Mucosa of rectum (tissue), 2 donors: ENCODE measurements at regions not wholly inside any gene's neighbourhood (a gene's known extent, or its start where the extent isn't known, plus 50 kb on each side); places are given as distances from the start of the nearest gene placed in this dataset.

Experiments
- H3K27ac ChIP-seq, 2 donors: one replicate each; pipeline ENCODE4 v1.7.0; 2013; ENCODE audit warnings: inconsistent platforms in 2 of 2, low read depth in 2 of 2, low read length in 2 of 2
- H3K27me3 ChIP-seq, 2 donors: one replicate each; pipeline ENCODE4 v1.7.0; 2013; ENCODE audit warnings: low read length in 2 of 2; ENCODE audit not compliant: control insufficient read depth in 2 of 2, insufficient read depth in 2 of 2
- H3K36me3 ChIP-seq, 2 donors: one replicate each; pipeline ENCODE4 v1.7.0; 2013; ENCODE audit warnings: low read length in 2 of 2; ENCODE audit not compliant: control insufficient read depth in 2 of 2, insufficient read depth in 2 of 2
- H3K4me1 ChIP-seq, 2 donors: one replicate each; pipeline ENCODE4 v1.7.0; 2013; ENCODE audit warnings: low read length in 2 of 2, mild to moderate bottlenecking in 1 of 2; ENCODE audit not compliant: control insufficient read depth in 2 of 2, insufficient read depth in 2 of 2
- H3K4me3 ChIP-seq, 2 donors: one replicate each; pipeline ENCODE4 v1.7.0; 2013; ENCODE audit warnings: low read length in 2 of 2
- H3K9ac ChIP-seq, 2 donors: one replicate each; pipeline ENCODE4 v1.7.0; 2013; ENCODE audit warnings: low read length in 2 of 2, low read depth in 1 of 2, mild to moderate bottlenecking in 1 of 2
- H3K9me3 ChIP-seq, 2 donors: one replicate each; pipeline ENCODE4 v1.7.0; 2013; ENCODE audit warnings: low read length in 2 of 2; ENCODE audit not compliant: control insufficient read depth in 2 of 2
- donor health status: healthy.
- donor health status: Normal muscosa, but diverticular disease.

DNA sequence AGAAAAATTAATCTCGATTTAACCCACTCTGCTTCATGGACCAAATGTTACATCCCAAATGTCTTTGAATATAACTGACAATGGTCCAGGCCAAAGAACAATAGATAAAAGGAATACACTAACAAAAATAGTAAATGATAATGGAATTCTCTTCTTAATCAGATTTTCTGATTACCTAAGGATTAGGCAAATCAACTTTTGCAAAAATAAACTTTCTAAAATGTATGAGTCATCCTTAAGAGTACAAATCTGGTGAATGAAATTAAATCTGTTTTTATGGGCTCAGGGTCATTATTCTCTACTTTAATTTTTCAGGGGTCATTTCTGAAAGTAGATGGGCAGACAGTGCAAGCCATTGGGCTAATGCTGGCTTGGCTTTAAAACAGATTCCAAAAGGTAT lies 102.1 kb upstream of the FAM13C start:
- Histone ChIP-seq H3K4me1 (no peaks in the 10 kb centered on the region), H3K27me3 (no peaks in the 10 kb centered on the region), H3K9ac (no peak overlapping the region), H3K36me3 (no peaks in the 10 kb centered on the region), H3K9me3 (no peaks in the 10 kb centered on the region), H3K27ac (no peak overlapping the region), H3K4me3 (no peak overlapping the region)

- no peaks in the 10 kb centered on the region for H3K4me1 ChIP-seq
- no peak overlapping the region for H3K9ac ChIP-seq
- no peaks in the 10 kb centered on the region for H3K27me3 ChIP-seq
- H3K36me3 ChIP-seq, result no peaks in the 10 kb centered on the region
- no peak overlapping the region for H3K4me3 ChIP-seq
- no peak overlapping the region for H3K27ac ChIP-seq
- no peaks in the 10 kb centered on the region for H3K9me3 ChIP-seq
Observed at GRCh38 chr10:59463909-59464308, 101.6 kb upstream of the FAM13C start.

GRCh38 chr10:59460601-59461000 lies 98.3 kb upstream of the FAM13C start:
- no peak overlapping the region for H3K9ac ChIP-seq
- no peaks in the 10 kb centered on the region for H3K36me3 ChIP-seq
- H3K27me3 ChIP-seq, result no peaks in the 10 kb centered on the region
- no peaks in the 10 kb centered on the region for H3K4me1 ChIP-seq
- no peaks in the 10 kb centered on the region for H3K9me3 ChIP-seq
- H3K27ac ChIP-seq, result no peak overlapping the region
- no peak overlapping the region for H3K4me3 ChIP-seq

DNA sequence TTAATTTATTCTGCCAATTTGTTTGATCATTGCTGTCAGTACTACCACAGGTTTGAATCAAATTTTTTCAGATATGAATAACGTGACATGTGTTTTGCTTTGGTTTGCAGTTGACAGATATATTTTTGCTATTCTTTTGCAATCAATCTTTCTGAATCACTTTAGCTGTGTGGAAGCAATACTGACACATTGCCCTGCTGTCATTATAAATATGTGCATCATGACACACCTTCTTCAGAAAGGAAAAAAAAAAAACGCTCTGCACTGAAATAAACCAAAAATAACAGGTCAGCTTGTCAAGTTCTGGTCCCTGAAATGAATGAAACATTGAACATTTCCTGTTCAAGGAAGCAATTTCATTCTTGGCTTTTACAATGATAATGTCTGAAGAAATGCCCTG lies 93.8 kb upstream of the FAM13C start:
- H3K4me3 ChIP-seq, result no peak overlapping the region
- no peaks in the 10 kb centered on the region for H3K9me3 ChIP-seq
- H3K27me3 ChIP-seq, result no peaks in the 10 kb centered on the region
- no peaks in the 10 kb centered on the region for H3K4me1 ChIP-seq
- no peak overlapping the region for H3K27ac ChIP-seq
- no peaks in the 10 kb centered on the region for H3K36me3 ChIP-seq
- H3K9ac ChIP-seq, result no peak overlapping the region

DNA sequence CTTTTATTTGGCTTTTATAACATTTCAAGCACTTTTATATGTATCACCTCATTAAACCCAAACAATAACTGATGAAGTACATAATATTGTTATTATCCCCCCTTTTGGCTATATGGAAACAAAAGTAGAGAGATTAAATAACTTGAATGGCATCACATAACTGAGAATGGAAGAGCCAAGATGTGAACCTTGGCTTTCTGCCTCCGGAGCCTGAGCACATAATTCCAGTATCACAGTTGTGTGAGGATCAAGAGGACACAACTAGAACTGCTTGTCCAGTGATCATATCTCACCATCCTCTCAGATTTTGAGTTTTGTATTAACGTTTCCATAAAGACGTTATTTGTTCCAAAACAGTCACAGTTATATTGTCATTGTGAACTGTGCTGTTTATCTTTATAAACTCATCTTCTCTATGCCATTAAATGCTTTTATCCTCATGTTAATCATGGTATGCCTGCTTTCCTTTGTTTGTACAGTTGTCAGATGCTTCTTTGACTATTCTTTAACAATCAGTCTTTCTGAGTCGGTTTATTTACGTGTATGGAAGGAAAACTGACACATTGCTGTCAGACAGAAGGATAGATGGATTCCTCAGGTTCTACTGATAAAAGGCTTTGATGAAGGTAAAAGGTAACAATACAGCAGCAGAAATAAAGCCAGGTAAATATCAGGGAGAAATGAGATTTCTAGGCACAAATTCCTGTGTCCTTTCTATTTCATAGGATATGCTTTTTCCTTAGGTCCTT lies 92.0 kb upstream of the FAM13C start:
- no peak overlapping the region for H3K27ac ChIP-seq
- H3K4me3 ChIP-seq, result no peak overlapping the region
- H3K9ac ChIP-seq, result no peak overlapping the region
- no peaks in the 10 kb centered on the region for H3K27me3 ChIP-seq
- H3K36me3 ChIP-seq, result no peaks in the 10 kb centered on the region
- H3K9me3 ChIP-seq, result no peaks in the 10 kb centered on the region
- no peaks in the 10 kb centered on the region for H3K4me1 ChIP-seq

- Histone ChIP-seq H3K27ac (no peak overlapping the region), H3K4me1 (no peaks in the 10 kb centered on the region), H3K4me3 (no peak overlapping the region), H3K27me3 (no peaks in the 10 kb centered on the region), H3K36me3 (no peaks in the 10 kb centered on the region), H3K9me3 (no peaks in the 10 kb centered on the region), H3K9ac (no peak overlapping the region)
Observed at GRCh38 chr10:59448616-59449015, 86.3 kb upstream of the FAM13C start.

- Histone ChIP-seq H3K4me1 (no peaks in the 10 kb centered on the region), H3K4me3 (no peak overlapping the region), H3K36me3 (no peaks in the 10 kb centered on the region), H3K27me3 (no peaks in the 10 kb centered on the region), H3K9ac (no peak overlapping the region), H3K27ac (no peak overlapping the region), H3K9me3 (no peaks in the 10 kb centered on the region)
Observed at GRCh38 chr10:59435707-59436106, 73.4 kb upstream of the FAM13C start.

DNA sequence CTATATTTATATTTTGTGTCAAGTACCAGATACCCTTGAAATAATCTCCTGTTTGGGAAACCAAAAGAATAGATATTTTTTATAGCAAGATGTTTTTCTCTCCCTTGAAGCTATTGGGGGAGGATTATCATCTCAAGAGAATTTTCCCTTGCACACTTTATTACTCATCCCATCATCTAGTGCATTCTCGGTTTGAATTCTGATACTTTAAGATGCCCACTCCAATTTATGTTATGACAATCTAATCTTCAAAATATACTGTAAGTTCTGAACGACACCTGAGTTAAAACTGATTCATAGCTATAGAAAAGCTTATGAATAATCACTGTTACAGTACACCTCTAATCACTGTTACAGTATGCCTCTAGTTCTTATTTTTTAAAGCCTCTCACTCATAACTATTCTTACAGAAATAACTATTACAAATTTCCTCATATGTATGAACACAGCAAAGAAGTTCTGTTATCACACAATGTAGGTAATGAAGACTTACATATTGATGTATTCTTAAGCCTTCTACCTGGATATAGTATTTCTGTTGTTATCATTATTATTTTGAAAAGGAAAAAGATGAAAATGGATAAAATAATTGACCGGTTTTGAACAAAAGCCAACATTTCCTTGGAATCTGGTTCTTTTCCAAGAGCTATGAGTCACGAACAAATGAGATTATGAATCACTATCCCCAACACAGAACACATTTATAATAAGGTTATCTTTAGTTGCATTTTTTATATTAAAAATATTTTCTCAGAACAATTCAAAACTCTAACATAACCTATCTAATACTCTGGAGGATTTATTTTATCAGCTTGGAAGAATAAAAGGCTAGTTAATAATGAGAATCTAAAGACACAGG lies 72.3 kb upstream of the FAM13C start:
- Histone ChIP-seq H3K9ac (no peak overlapping the region), H3K36me3 (no peaks in the 10 kb centered on the region), H3K27ac (no peak overlapping the region), H3K4me3 (no peak overlapping the region), H3K9me3 (no peaks in the 10 kb centered on the region), H3K27me3 (no peaks in the 10 kb centered on the region), H3K4me1 (no peaks in the 10 kb centered on the region)

DNA sequence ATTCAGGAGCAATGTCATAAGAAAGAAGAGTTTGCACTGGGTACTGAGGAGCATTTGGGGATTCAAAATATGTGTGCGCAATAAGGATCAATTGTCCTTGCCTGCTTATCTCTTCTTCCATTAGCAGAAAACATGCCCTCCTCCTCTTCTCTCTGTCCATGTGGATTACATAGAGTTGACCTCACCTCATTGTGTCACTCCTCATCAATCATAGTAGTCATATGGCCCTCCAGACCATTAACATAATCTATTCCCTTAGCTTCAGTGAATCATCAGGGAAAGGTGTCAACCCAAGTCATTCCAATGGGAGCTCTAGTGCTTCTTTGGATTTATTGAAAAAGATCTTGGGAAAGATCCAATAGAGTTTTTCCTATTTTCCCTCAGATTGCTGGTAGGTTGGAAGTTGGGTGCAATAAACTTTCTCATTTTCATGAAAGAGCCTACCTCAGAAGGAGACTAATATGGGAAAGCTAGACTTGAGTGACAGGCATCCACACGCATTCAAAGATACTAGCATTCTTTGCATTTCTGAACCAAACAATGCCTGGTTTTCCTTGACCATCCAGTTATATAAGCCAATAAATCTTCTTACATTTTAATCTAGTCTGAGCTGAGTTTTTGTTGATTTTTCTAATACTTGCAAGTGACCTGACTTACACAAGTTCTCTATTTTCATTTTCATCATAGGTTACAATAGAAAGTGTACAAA lies 71.5 kb upstream of the FAM13C start:
- Histone ChIP-seq H3K9ac (no peak overlapping the region), H3K36me3 (no peaks in the 10 kb centered on the region), H3K4me3 (no peak overlapping the region), H3K27me3 (no peaks in the 10 kb centered on the region), H3K27ac (no peak overlapping the region), H3K9me3 (no peaks in the 10 kb centered on the region), H3K4me1 (no peaks in the 10 kb centered on the region)
